Activated B cell treated with CpG ODN at 0.5 μM for 24 hours (primary cell): ENCODE measurements at regions not wholly inside any gene's neighbourhood (a gene's known extent, or its start where the extent isn't known, plus 50 kb on each side); places are given as distances from the start of the nearest gene placed in this dataset.

Source experiments
- ATAC-seq: fragments of 200-7000 bp; cut with Tn5 transposase; one replicate; pipeline ENCODE4 v1.10.0; 2021; ENCODE audit warnings: low read depth, mild to moderate bottlenecking, moderate library complexity
- CTCF ChIA-PET: fragments of 350-600 bp; sonication (Branson Sonifier 250); formaldehyde crosslinking; loops from one replicate; lab custom pipeline; 2021; ENCODE audit warnings: antibody characterized with exemption; lab: Charles Lee
- POLR2A ChIA-PET: fragments of 350-600 bp; sonication (Branson Sonifier 250); formaldehyde crosslinking; loops from one replicate; lab custom pipeline; 2021; ENCODE audit warnings: antibody characterized with exemption; lab: Charles Lee
- DNase-seq: peaks from one replicate; pipeline ENCODE4 v3.0.0; 2022
- H3K27ac Mint-ChIP-seq: one replicate; pipeline ENCODE4 v1.8.0; 2020; ENCODE audit warnings: mixed read lengths
- H3K27me3 Mint-ChIP-seq: one replicate; pipeline ENCODE4 v1.8.0; 2021; ENCODE audit warnings: mixed read lengths
- H3K36me3 Mint-ChIP-seq: one replicate; pipeline ENCODE4 v1.8.0; 2021; ENCODE audit warnings: low read depth, mixed read lengths
- H3K4me1 Mint-ChIP-seq: one replicate; pipeline ENCODE4 v1.8.0; 2021; ENCODE audit warnings: mixed read lengths
- H3K4me3 Mint-ChIP-seq: one replicate; pipeline ENCODE4 v1.8.0; 2020; ENCODE audit warnings: mild to moderate bottlenecking, mixed read lengths
- H3K9me3 Mint-ChIP-seq: one replicate; pipeline ENCODE4 v1.8.0; 2020; ENCODE audit warnings: mixed read lengths
- intact Hi-C: fragments of 100-400 bp; cut with micrococcal nuclease; formaldehyde crosslinking; loops from one replicate; pipeline ENCODE4 v1.15.1; 2024
- TF ChIP-seq, protein P1 (sequence below): fragments of 200-600 bp; IDR thresholded peaks from one replicate; pipeline ENCODE4 v1.8.0; 2022; ENCODE audit warnings: antibody characterized with exemption, mild to moderate bottlenecking

DNA sequence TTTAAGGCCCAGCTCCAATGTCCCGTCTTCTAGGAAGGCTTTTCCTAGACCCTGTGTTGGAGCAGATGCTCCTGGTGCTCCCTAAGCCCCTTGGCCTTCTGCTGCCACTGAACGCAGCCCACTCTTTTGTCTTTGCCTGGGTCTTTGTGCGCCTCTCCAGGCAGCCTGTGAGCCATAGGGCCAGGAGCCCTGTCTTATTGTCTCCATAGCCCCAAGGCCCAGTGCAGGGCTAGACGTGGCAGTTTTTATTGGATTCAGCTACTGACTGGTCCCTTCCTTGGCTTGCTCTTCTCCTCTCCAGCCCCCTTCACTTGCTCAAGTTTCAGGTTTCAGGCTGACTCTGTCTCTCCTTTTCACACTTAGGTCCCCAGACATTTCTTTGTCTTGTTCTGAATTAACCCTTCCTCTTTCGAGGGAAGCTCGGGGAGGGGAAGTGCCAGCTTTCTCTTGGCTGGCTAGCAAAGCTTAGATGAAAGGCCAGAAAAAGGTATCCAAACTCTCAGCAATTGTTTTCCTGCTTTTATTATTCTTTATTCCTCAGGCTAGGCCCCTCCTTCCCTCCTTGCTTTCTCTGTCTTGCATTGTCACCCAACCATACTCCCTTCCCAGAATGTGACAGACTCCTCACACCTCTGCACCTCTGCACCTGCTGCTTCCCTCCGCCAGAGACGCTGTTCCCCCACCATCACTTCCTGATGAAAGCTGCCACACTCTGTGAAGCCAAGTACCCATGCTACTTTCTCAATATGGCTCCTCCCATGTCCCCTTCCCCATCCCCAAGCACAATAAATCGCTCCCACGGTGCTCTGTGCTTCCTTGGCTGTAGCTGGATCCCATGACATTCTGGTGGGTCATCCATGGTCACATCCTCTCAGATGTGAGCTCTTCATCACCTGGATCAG lies 101.6 kb upstream of the CPEB4 start:
- H3K4me1 Mint-ChIP-seq, result peaks cover 53% of the 10 kb centered on the region
- ChIA-PET CTCF (interaction anchor here (0.6 to 3.0 kb wide), 20 partner anchors 9 to 187 kb away, joined by 3 to 26 read pairs (median 4); partner anchors contain the start of genes BOD1 and CPEB4), POLR2A (interaction anchor here (0.7 to 3.2 kb wide), 11 partner anchors 34 to 171 kb away, joined by 3 to 17 read pairs (median 4); partner anchors contain the start of gene CPEB4)
- peak overlapping the region; percentile 9 for H3K4me3 Mint-ChIP-seq
- H3K27ac Mint-ChIP-seq, result peak overlapping the region; percentile 59
- H3K9me3 Mint-ChIP-seq, result no peaks in the 10 kb centered on the region
- no peak for DNase-seq
- TF ChIP-seq, protein P1, sequence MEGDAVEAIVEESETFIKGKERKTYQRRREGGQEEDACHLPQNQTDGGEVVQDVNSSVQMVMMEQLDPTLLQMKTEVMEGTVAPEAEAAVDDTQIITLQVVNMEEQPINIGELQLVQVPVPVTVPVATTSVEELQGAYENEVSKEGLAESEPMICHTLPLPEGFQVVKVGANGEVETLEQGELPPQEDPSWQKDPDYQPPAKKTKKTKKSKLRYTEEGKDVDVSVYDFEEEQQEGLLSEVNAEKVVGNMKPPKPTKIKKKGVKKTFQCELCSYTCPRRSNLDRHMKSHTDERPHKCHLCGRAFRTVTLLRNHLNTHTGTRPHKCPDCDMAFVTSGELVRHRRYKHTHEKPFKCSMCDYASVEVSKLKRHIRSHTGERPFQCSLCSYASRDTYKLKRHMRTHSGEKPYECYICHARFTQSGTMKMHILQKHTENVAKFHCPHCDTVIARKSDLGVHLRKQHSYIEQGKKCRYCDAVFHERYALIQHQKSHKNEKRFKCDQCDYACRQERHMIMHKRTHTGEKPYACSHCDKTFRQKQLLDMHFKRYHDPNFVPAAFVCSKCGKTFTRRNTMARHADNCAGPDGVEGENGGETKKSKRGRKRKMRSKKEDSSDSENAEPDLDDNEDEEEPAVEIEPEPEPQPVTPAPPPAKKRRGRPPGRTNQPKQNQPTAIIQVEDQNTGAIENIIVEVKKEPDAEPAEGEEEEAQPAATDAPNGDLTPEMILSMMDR, result no peak
- ATAC-seq, result peak; percentile 72
- H3K27me3 Mint-ChIP-seq, result no peaks in the 10 kb centered on the region
- H3K36me3 Mint-ChIP-seq, result no peaks in the 10 kb centered on the region
- intact Hi-C loops, result loop anchor here (1.0 to 5.0 kb wide), 9 partner anchors 35 to 186 kb away; partner anchors contain the start of genes BOD1 and CPEB4

DNA sequence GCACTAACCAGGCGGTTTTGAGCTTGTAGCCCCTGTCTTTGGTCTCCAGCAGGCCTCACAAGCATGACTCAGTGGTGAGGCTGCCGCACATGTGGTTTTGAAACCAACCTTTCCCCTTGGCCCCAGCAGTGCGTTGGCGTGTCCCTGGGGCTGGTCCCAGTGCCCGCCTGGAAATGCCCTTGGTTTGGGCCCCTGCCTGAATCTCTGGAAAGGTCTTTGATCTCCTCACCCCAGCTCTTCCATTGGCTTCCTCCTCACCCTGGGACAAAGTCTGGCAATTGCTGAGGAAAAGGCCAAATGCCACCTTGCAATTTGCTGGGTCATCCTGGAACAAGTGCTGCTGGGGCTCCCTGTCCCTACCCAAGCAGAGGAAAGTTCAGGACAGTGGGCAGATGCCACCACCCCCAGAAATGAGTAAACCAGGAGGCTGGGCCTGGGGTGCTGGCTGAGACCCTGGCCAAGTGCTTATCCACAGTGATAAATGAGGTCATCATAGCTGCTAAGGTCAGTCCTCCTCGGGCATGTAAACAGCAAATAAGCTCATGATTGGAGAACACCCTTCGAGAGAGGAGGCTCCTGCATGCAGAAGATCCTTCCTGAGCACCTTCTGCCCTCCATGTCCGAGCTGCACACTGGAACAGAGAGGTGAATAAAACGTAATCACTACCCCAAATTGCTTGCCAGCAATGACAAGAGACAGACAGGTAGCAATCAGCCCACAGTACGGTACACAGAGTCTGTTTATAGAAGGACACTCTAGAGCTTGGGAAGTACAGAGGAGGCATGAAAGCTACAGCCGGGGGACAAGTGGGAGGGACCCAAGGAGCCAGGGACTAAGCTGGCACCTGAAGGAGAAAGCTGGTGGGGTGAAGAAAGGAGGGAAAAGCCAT lies 98.9 kb upstream of the CPEB4 start:
- ChIA-PET POLR2A (interaction anchor here (0.6 to 1.0 kb wide), 3 partner anchors 32 to 129 kb away, joined by 3 read pairs; no protein-coding TSS in a partner anchor), CTCF (no interaction called here)
- Mint-ChIP-seq H3K4me1 (peaks cover 34% of the 10 kb centered on the region), H3K4me3 (no peak overlapping the region), H3K9me3 (no peaks in the 10 kb centered on the region), H3K27me3 (no peaks in the 10 kb centered on the region), H3K36me3 (no peaks in the 10 kb centered on the region), H3K27ac (no peak overlapping the region)
- ATAC-seq (no peak), DNase-seq (no peak)
- TF ChIP-seq, protein P1, result no peak
- intact Hi-C loops, result loop anchor here (5.0 kb wide), 1 partner anchor 97 kb away; no protein-coding TSS in a partner anchor

DNA sequence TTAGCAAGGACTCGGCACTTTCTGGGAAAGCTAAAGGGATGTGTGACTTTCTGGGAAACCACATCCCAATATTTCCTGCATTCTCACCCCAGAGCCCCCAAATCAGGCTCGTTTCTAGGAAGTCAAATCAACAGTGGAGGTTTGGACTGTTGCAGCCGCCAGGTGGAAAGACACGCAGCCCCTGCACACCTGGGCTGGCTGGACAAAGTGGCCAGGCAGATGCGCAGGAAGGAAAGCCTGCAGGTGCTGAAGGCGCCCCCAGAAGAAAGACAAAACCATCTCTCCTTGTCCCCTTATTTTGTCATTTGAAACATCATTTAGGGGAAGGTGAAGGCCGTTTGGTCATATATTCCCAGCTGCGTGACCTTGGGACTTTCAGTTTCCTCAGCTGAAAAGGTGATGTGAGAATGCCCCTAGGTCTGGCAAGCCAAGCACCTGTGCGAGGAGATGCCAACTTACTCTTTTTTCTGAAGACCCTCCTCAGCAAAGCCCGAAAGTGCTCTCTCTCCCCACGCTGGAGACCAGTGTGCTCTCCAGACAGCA lies 97.9 kb upstream of the CPEB4 start:
- Mint-ChIP-seq H3K4me1 (peaks cover 34% of the 10 kb centered on the region), H3K4me3 (no peak overlapping the region), H3K27me3 (no peaks in the 10 kb centered on the region), H3K9me3 (no peaks in the 10 kb centered on the region), H3K27ac (no peak overlapping the region), H3K36me3 (no peaks in the 10 kb centered on the region)
- CTCF ChIA-PET, result no interaction called here
- TF ChIP-seq, protein P1, result no peak
- no peak for ATAC-seq
- DNase-seq, result no peak
- intact Hi-C loops, result no loop called here
- POLR2A ChIA-PET, result no interaction called here

DNA sequence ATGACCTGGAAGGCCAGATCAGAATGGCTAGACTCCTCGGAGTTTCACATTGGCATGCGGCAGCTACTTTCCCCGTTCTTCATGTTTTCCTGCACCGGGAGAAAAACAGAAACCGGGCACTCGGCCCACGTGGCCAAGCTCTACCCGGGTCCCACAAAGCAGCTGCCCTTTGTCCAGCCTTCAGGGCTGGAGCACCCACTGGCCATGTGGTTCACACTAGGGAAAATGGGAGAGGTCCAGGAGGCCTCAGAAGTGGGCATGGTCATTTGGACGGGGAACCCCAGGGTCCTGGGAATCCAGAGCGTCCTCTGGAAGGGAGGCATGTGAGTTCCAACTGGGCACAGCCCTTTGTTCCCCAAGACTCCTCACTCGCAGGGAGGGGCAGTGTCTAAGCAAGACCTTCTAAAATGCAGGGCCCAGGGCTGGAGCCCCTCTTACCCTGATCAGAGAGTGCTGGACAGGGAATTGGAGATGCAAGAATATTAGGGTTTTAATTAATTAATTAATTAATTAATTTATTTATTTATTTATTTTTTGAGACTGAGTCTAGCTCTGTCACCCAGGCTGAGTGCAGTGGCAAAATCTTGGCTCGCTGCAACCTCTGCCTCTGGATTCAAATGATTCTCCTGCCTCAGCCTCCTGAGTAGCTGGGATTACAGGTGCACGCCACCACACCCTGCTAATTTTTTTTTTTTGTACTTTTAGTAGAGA lies 97.2 kb upstream of the CPEB4 start:
- Mint-ChIP-seq H3K27ac (no peak overlapping the region), H3K9me3 (no peaks in the 10 kb centered on the region), H3K27me3 (no peaks in the 10 kb centered on the region), H3K36me3 (no peaks in the 10 kb centered on the region), H3K4me1 (peaks cover 28% of the 10 kb centered on the region), H3K4me3 (no peak overlapping the region)
- TF ChIP-seq, protein P1, result no peak
- no peak for ATAC-seq
- ChIA-PET POLR2A (no interaction called here), CTCF (interaction anchor here (1.0 kb wide), 1 partner anchor 134 kb away, joined by 3 read pairs; no protein-coding TSS in a partner anchor)
- DNase-seq, result no peak
- intact Hi-C loops, result no loop called here
